Sigmoid colon (tissue), 6 donors: ENCODE measurements at regions not wholly inside any gene's neighbourhood (a gene's known extent, or its start where the extent isn't known, plus 50 kb on each side); places are given as distances from the start of the nearest gene placed in this dataset.
A peak's percentile ranks its signal among the peaks of the same experiment; 100 is the strongest.

Source experiments
- DNase-seq: peaks from one replicate; pipeline ENCODE4 v3.0.0-alpha.2; 2019
- H3K27ac ChIP-seq, 4 donors: fragments of 200-600 bp; sonication (generic); one replicate each; pipeline ENCODE4 v1.5.1; 2016 to 2019; ENCODE audit warnings: mild to moderate bottlenecking in 1 of 4
- H3K27me3 ChIP-seq, 3 donors: fragments of 200-600 bp; sonication (generic); one replicate each; pipeline ENCODE4 v1.5.1; 2019; ENCODE audit warnings: mild to moderate bottlenecking in 1 of 3
- H3K36me3 ChIP-seq, 4 donors: fragments of 200-600 bp; sonication (generic); one replicate each; pipeline ENCODE4 v1.5.1; 2016 to 2019
- H3K4me1 ChIP-seq, 4 donors: fragments of 200-600 bp; sonication (generic); one replicate each; pipeline ENCODE4 v1.5.1; 2017 to 2019
- H3K4me3 ChIP-seq, 4 donors: fragments of 200-600 bp; sonication (generic); one replicate each; pipeline ENCODE4 v1.5.1; 2017 to 2019; ENCODE audit warnings: mild to moderate bottlenecking in 2 of 4, moderate library complexity in 1 of 4
- H3K9me3 ChIP-seq, 4 donors: fragments of 200-600 bp in 3 of 4; sonication (generic) in 3 of 4; one replicate each; pipeline versions ENCODE4 v1.5.1 to v1.6.1; 2013 to 2019
- CTCF ChIP-seq, 4 experiments: fragments of 450-650 bp in 3 of 4; fragments of 200-600 bp in 1 of 4; IDR thresholded peaks; one replicate each; pipeline ENCODE4 v1.5.1; 2016 to 2019; ENCODE audit warnings: antibody characterized with exemption in 4 of 4, mild to moderate bottlenecking in 3 of 4, moderate library complexity in 2 of 4
- EP300 ChIP-seq, 4 donors: sonication (generic); formaldehyde crosslinking; IDR thresholded peaks; one replicate each; pipeline ENCODE4 v1.6.1; 2017; ENCODE audit warnings: antibody characterized with exemption in 4 of 4
- POLR2A ChIP-seq, 2 donors: fragments of 450-650 bp; IDR thresholded peaks; one replicate each; pipeline ENCODE4 v1.6.1; 2016; ENCODE audit warnings: antibody characterized with exemption in 2 of 2, mild to moderate bottlenecking in 2 of 2, moderate library complexity in 2 of 2
- POLR2AphosphoS5 ChIP-seq, 4 donors: sonication (generic); formaldehyde crosslinking; IDR thresholded peaks; one replicate each; pipeline ENCODE4 v1.6.1; 2017; ENCODE audit warnings: antibody characterized with exemption in 4 of 4
- WGBS, 2 donors: extraction: QIAGEN DNeasy Blood & Tissue Kit; methylation state at CpG; one replicate each; pipeline ENCODE4 v1.1.7; 2013; 5-methylcytosine and 5-hydroxymethylcytosine counted together
- intact Hi-C: fragments of 100-400 bp; cut with DNase I; formaldehyde crosslinking; loops from one replicate; pipeline ENCODE4 v1.15.1; 2023
- donor health status: healthy with polysubstance abuse.
- donor health status: healthy.

- Histone ChIP-seq H3K27me3 (peaks cover 0 to 35% (median 0%) of the 10 kb centered on the region in 3 donors), H3K36me3 (no peaks in the 10 kb centered on the region), H3K9me3 (peaks cover 0 to 3% (median 0%) of the 10 kb centered on the region in 4 donors), H3K4me3 (no peak overlapping the region), H3K4me1 (no peaks in the 10 kb centered on the region), H3K27ac (no peak overlapping the region)
- TF ChIP-seq EP300 (IDR thresholded peaks at IDR 0.05) = no peak
- peak; percentile 61 to 75 (median 69) for TF ChIP-seq CTCF (IDR thresholded peaks at IDR 0.05)
- 22 to 23% methylated on average over 8 of the region's 8 CpGs for WGBS, 2 donors
- peak; percentile 79 for DNase-seq
- intact Hi-C loops = loop anchor here (5.0 to 10.0 kb wide), 4 partner anchors 109 to 494 kb away; no protein-coding TSS in a partner anchor
These were observed 68.4 kb downstream of the IGLL5 start for GRCh38 chr22:22955866-22956535.

- no peak for DNase-seq
- no peaks in the 10 kb centered on the region for H3K36me3 ChIP-seq
- TF ChIP-seq POLR2A (IDR thresholded peaks at IDR 0.05) (no peak), EP300 (IDR thresholded peaks at IDR 0.05) (no peak), CTCF (IDR thresholded peaks at IDR 0.05) (no peak)
- no peak overlapping the region for H3K4me3 ChIP-seq
- peaks cover 0 to 24% (median 0%) of the 10 kb centered on the region in 3 donors for H3K27me3 ChIP-seq
- H3K9me3 ChIP-seq = peaks cover 0 to 2% (median 0%) of the 10 kb centered on the region in 4 donors
- H3K27ac ChIP-seq = no peak overlapping the region
- intact Hi-C loops = loop anchor here (5.0 to 10.0 kb wide), 4 partner anchors 110 to 495 kb away; no protein-coding TSS in a partner anchor
- 85% methylated on average over 5 of the region's 5 CpGs for WGBS, 2 donors
- no peaks in the 10 kb centered on the region for H3K4me1 ChIP-seq
These were observed 69.5 kb downstream of the IGLL5 start for GRCh38 chr22:22957090-22957489.

- no peaks in the 10 kb centered on the region for H3K4me1 ChIP-seq
- no peaks in the 10 kb centered on the region for H3K36me3 ChIP-seq
- TF ChIP-seq POLR2A (IDR thresholded peaks at IDR 0.05) (no peak), CTCF (IDR thresholded peaks at IDR 0.05) (no peak), POLR2AphosphoS5 (IDR thresholded peaks at IDR 0.05) (no peak), EP300 (IDR thresholded peaks at IDR 0.05) (no peak)
- WGBS, 2 donors = 67 to 77% methylated on average over 7 of the region's 7 CpGs
- peaks cover 0 to 11% (median 0%) of the 10 kb centered on the region in 3 donors for H3K27me3 ChIP-seq
- H3K9me3 ChIP-seq = peaks cover 0 to 3% (median 1%) of the 10 kb centered on the region in 4 donors
- H3K27ac ChIP-seq = no peak overlapping the region
- intact Hi-C loops = loop anchor here (5.0 to 10.0 kb wide), 4 partner anchors 111 to 496 kb away; no protein-coding TSS in a partner anchor
- DNase-seq = no peak
- no peak overlapping the region for H3K4me3 ChIP-seq
These were observed 71.0 kb downstream of the IGLL5 start for GRCh38 chr22:22958621-22959020.

GRCh38 chr22:22959147-22959827 is 71.7 kb downstream of the IGLL5 start:
- Histone ChIP-seq H3K4me3 (no peak overlapping the region), H3K4me1 (no peaks in the 10 kb centered on the region), H3K27ac (no peak overlapping the region), H3K36me3 (no peaks in the 10 kb centered on the region), H3K9me3 (peaks cover 0 to 3% (median 1%) of the 10 kb centered on the region in 4 donors), H3K27me3 (peaks cover 0 to 5% (median 0%) of the 10 kb centered on the region in 3 donors)
- DNase-seq = peak; percentile 83
- peak; percentile 84 to 97 (median 88) for TF ChIP-seq CTCF (IDR thresholded peaks at IDR 0.05)
- no peak for TF ChIP-seq EP300 (IDR thresholded peaks at IDR 0.05)
- WGBS, 2 donors = 20 to 25% methylated on average over 9 of the region's 9 CpGs
- intact Hi-C loops = loop anchor here (5.0 to 10.0 kb wide), 4 partner anchors 112 to 497 kb away; no protein-coding TSS in a partner anchor
